Osteoblast (primary cell): ENCODE measurements at regions not wholly inside any gene's neighbourhood (a gene's known extent, or its start where the extent isn't known, plus 50 kb on each side); places are given as distances from the start of the nearest gene placed in this dataset.

ENCODE experiments used
- DNase-seq: peaks from one replicate; pipeline ENCODE4 v3.0.0; 2011; ENCODE audit warnings: low spot score, mixed read lengths; ENCODE audit not compliant: insufficient read length; ENCODE audit errors: missing footprints
- H2AFZ ChIP-seq: 2 replicates; pipeline ENCODE4 v1.6.0; 2011; ENCODE audit warnings: mild to moderate bottlenecking, low read length
- H3K27ac ChIP-seq: 2 replicates; pipeline ENCODE4 v1.5.1; 2011; ENCODE audit warnings: mild to moderate bottlenecking, low read depth, low read length, moderate library complexity
- H3K27me3 ChIP-seq: 2 replicates; pipeline ENCODE4 v1.6.0; 2012; ENCODE audit warnings: mild to moderate bottlenecking, control low read depth, inconsistent platforms, low read length, moderate library complexity; ENCODE audit not compliant: insufficient read depth
- H3K36me3 ChIP-seq: 2 replicates; pipeline ENCODE4 v1.5.1; 2011; ENCODE audit warnings: mild to moderate bottlenecking, low read length, control low read depth, moderate library complexity; ENCODE audit not compliant: insufficient read depth
- H3K4me1 ChIP-seq: 2 replicates; pipeline ENCODE4 v1.5.1; 2011; ENCODE audit warnings: mild to moderate bottlenecking, low read length, control low read depth, moderate library complexity; ENCODE audit not compliant: insufficient read depth
- H3K4me2 ChIP-seq: 2 replicates; pipeline ENCODE4 v1.6.0; 2011; ENCODE audit warnings: mild to moderate bottlenecking, low read length; ENCODE audit not compliant: insufficient read depth
- H3K4me3 ChIP-seq: fragments of 200-600 bp; sonication (generic); 3 replicates; pipeline ENCODE4 v1.5.1; 2012; ENCODE audit warnings: mild to moderate bottlenecking, low read length, inconsistent platforms; ENCODE audit not compliant: insufficient read depth
- H3K79me2 ChIP-seq: 2 replicates; pipeline ENCODE4 v1.6.0; 2012; ENCODE audit warnings: mild to moderate bottlenecking, low read length, control low read depth, inconsistent platforms; ENCODE audit not compliant: insufficient read depth
- H3K9me3 ChIP-seq: 2 replicates; pipeline ENCODE4 v1.5.1; 2011; ENCODE audit warnings: low read depth, low read length, control low read depth
- H4K20me1 ChIP-seq: 2 replicates; pipeline ENCODE4 v1.6.0; 2012; ENCODE audit warnings: mild to moderate bottlenecking, low read length, control low read depth; ENCODE audit not compliant: insufficient read depth
- TF ChIP-seq, protein P1 (sequence below): IDR thresholded peaks from 2 replicates; pipeline ENCODE4 v1.5.1; 2011; ENCODE audit warnings: mild to moderate bottlenecking, low read depth, low read length, moderate library complexity; ENCODE audit errors: extremely low read depth

DNA sequence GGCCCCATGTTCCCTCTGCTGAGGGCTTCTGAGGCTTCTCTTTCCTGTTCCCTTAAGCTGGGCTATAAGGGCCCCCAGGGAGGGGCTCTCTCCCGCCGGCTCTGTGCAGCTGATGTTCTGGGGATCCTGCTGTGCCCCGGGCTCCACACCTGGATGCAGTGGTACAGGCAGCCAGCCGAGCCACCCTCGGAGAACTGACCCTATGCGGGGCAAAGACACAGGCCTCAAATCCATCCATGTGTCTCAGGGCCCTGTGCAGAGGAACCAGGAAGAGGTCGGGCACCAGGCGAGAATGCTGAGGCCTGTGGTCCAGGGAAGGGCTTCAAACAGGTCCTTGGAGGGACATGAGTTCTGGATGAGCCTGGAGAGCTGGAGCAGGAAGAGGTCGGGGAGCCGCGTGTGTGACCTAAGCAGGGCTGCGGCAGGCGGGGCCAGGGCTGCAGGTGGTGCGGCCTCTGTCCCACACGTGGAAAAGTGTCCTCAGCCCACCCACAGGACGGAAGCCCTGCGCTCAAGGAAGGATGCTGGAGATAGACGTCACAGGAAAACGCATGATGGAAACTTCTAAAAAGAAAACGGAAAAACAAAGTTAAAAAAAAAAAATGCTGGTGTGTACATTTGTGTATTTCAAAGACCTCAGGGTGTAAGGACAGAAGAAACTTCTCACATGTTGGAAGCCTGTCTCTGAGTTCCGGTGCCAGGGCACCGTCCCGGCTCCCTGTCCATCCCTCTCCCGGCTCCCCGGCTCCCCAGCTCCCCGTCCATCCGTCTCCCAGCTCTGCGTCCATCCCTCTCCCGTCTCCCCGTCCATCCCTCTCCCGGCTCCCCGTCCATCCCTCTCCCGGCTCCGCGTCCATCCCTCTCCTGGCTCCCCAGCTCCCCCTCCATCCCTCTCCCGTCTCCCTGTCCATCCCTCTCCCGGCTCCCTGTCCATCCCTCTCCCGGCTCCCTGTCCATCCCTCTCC is 1149.2 kb downstream of the BRD1 start:
- H2AFZ ChIP-seq: no peak overlapping the region
- H3K4me2 ChIP-seq: no peak overlapping the region
- H3K36me3 ChIP-seq: no peaks in the 10 kb centered on the region
- no peak for DNase-seq
- no peaks in the 10 kb centered on the region for H3K79me2 ChIP-seq
- TF ChIP-seq, protein P1, sequence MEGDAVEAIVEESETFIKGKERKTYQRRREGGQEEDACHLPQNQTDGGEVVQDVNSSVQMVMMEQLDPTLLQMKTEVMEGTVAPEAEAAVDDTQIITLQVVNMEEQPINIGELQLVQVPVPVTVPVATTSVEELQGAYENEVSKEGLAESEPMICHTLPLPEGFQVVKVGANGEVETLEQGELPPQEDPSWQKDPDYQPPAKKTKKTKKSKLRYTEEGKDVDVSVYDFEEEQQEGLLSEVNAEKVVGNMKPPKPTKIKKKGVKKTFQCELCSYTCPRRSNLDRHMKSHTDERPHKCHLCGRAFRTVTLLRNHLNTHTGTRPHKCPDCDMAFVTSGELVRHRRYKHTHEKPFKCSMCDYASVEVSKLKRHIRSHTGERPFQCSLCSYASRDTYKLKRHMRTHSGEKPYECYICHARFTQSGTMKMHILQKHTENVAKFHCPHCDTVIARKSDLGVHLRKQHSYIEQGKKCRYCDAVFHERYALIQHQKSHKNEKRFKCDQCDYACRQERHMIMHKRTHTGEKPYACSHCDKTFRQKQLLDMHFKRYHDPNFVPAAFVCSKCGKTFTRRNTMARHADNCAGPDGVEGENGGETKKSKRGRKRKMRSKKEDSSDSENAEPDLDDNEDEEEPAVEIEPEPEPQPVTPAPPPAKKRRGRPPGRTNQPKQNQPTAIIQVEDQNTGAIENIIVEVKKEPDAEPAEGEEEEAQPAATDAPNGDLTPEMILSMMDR: no peak
- no peak overlapping the region for H3K27ac ChIP-seq
- H3K27me3 ChIP-seq: no peaks in the 10 kb centered on the region
- no peaks in the 10 kb centered on the region for H4K20me1 ChIP-seq
- no peak overlapping the region for H3K4me3 ChIP-seq
- H3K4me1 ChIP-seq: no peaks in the 10 kb centered on the region
- no peaks in the 10 kb centered on the region for H3K9me3 ChIP-seq

- H2AFZ ChIP-seq: no peak overlapping the region
- no peaks in the 10 kb centered on the region for H3K9me3 ChIP-seq
- DNase-seq: no peak
- no peak overlapping the region for H3K4me2 ChIP-seq
- no peak overlapping the region for H3K4me3 ChIP-seq
- no peaks in the 10 kb centered on the region for H3K4me1 ChIP-seq
- H3K27me3 ChIP-seq: no peaks in the 10 kb centered on the region
- no peaks in the 10 kb centered on the region for H3K79me2 ChIP-seq
- TF ChIP-seq, protein P1: no peak
- H3K36me3 ChIP-seq: no peaks in the 10 kb centered on the region
- H4K20me1 ChIP-seq: no peaks in the 10 kb centered on the region
- no peak overlapping the region for H3K27ac ChIP-seq
Observed at GRCh38 chr22:48677621-48678020, 1150.1 kb downstream of the BRD1 start.

- no peaks in the 10 kb centered on the region for H3K27me3 ChIP-seq
- DNase-seq: no peak
Observed at GRCh38 chr22:48677168-48677520, 1150.5 kb downstream of the BRD1 start.

More at GRCh38 chr22:48677168-48677520, 1150.5 kb downstream of the BRD1 start:
- no peaks in the 10 kb centered on the region for H4K20me1 ChIP-seq
- no peak overlapping the region for H2AFZ ChIP-seq
- no peak overlapping the region for H3K4me2 ChIP-seq
- H3K9me3 ChIP-seq: peaks cover 3% of the 10 kb centered on the region
- no peak overlapping the region for H3K4me3 ChIP-seq
- H3K27ac ChIP-seq: no peak overlapping the region
- no peaks in the 10 kb centered on the region for H3K36me3 ChIP-seq
- TF ChIP-seq, protein P1: no peak
- no peaks in the 10 kb centered on the region for H3K4me1 ChIP-seq
- no peaks in the 10 kb centered on the region for H3K79me2 ChIP-seq
